Naive thymus-derived CD4-positive, alpha-beta T cell (primary cell): ENCODE measurements at regions not wholly inside any gene's neighbourhood (a gene's known extent, or its start where the extent isn't known, plus 50 kb on each side); places are given as distances from the start of the nearest gene placed in this dataset.

Experiments
- ATAC-seq: fragments of 150-1000 bp; cut with Tn5 transposase; 2 replicates; pipeline ENCODE4 v1.10.0; 2021; ENCODE audit warnings: mild to moderate bottlenecking, moderate library complexity
- CTCF ChIA-PET: fragments of 350-600 bp; sonication (Branson Sonifier 250); formaldehyde crosslinking; loops from one replicate; lab custom pipeline; 2021; ENCODE audit warnings: antibody characterized with exemption; lab: Charles Lee
- POLR2A ChIA-PET: fragments of 350-600 bp; sonication (Branson Sonifier 250); formaldehyde crosslinking; loops from one replicate; lab custom pipeline; 2021; ENCODE audit warnings: antibody characterized with exemption, inconsistent platforms; lab: Charles Lee
- DNase-seq, 9 donors: peaks; one replicate each; pipeline versions ENCODE4 v3.0.0 to v3.0.0-alpha.2; 2020 to 2022; ENCODE audit warnings: mixed read lengths in 1 of 9
- H3K27ac ChIP-seq: one replicate; pipeline ENCODE4 v1.7.0; 2013; ENCODE audit warnings: mild to moderate bottlenecking, low read depth, low read length, moderate library complexity
- H3K27me3 ChIP-seq, 2 donors: one replicate each; pipeline ENCODE4 v1.7.0; 2013; ENCODE audit warnings: low read length in 2 of 2, mild to moderate bottlenecking in 2 of 2, moderate library complexity in 2 of 2; ENCODE audit not compliant: control insufficient read depth in 2 of 2, insufficient read depth in 2 of 2
- H3K36me3 ChIP-seq, 3 experiments: 1 replicate in 2 of 3; 2 replicates in 1 of 3; pipeline ENCODE4 v1.7.0; 2013; ENCODE audit warnings: low read length in 3 of 3, mild to moderate bottlenecking in 3 of 3, moderate library complexity in 1 of 3; ENCODE audit not compliant: insufficient read depth in 3 of 3, control insufficient read depth in 2 of 3
- H3K4me1 ChIP-seq, 2 donors: one replicate each; pipeline ENCODE4 v1.7.0; 2013; ENCODE audit warnings: low read length in 2 of 2, mild to moderate bottlenecking in 2 of 2, moderate library complexity in 1 of 2; ENCODE audit not compliant: control insufficient read depth in 2 of 2, insufficient read depth in 2 of 2
- H3K4me3 ChIP-seq: 2 replicates; pipeline ENCODE4 v1.7.0; 2013; ENCODE audit warnings: mild to moderate bottlenecking, low read length
- H3K9me3 ChIP-seq, 3 experiments: 1 replicate in 2 of 3; 2 replicates in 1 of 3; pipeline ENCODE4 v1.7.0; 2013; ENCODE audit warnings: low read length in 3 of 3; ENCODE audit not compliant: control insufficient read depth in 2 of 3
- H3K27ac Mint-ChIP-seq, 9 donors: one replicate each; pipeline ENCODE4 v1.8.0; 2020 to 2022; ENCODE audit warnings: mixed read lengths in 9 of 9, mild to moderate bottlenecking in 8 of 9, moderate library complexity in 5 of 9, inconsistent platforms in 2 of 9
- H3K27me3 Mint-ChIP-seq, 5 donors: one replicate each; pipeline ENCODE4 v1.8.0; 2021 to 2022; ENCODE audit warnings: mixed read lengths in 5 of 5, mild to moderate bottlenecking in 1 of 5
- H3K36me3 Mint-ChIP-seq, 5 donors: one replicate each; pipeline ENCODE4 v1.8.0; 2020 to 2022; ENCODE audit warnings: mixed read lengths in 5 of 5, mild to moderate bottlenecking in 3 of 5, inconsistent platforms in 1 of 5
- H3K4me1 Mint-ChIP-seq, 7 donors: one replicate each; pipeline ENCODE4 v1.8.0; 2020 to 2022; ENCODE audit warnings: mixed read lengths in 7 of 7, mild to moderate bottlenecking in 3 of 7, inconsistent platforms in 1 of 7
- H3K4me3 Mint-ChIP-seq, 10 donors: one replicate each; pipeline ENCODE4 v1.8.0; 2020 to 2022; ENCODE audit warnings: mild to moderate bottlenecking in 10 of 10, mixed read lengths in 10 of 10, moderate library complexity in 6 of 10, inconsistent platforms in 2 of 10
- H3K9me3 Mint-ChIP-seq, 11 donors: one replicate each; pipeline ENCODE4 v1.8.0; 2020 to 2022; ENCODE audit warnings: mixed read lengths in 11 of 11, mild to moderate bottlenecking in 4 of 11, inconsistent platforms in 1 of 11, moderate library complexity in 1 of 11
- intact Hi-C, 2 donors: fragments of 100-400 bp; cut with micrococcal nuclease; formaldehyde crosslinking; loops; one replicate each; pipeline ENCODE4 v1.15.1; 2023

GRCh38 chr5:6873359-6873758 is 160.1 kb downstream of the TENT4A start:
- intact Hi-C loops: no loop called here
- ATAC-seq (no peak), DNase-seq (no peak)
- H3K9me3 Mint-ChIP-seq: no peaks in the 10 kb centered on the region
- no peak overlapping the region for H3K27ac ChIP-seq
- H3K27me3 ChIP-seq: no peaks in the 10 kb centered on the region
- H3K36me3 ChIP-seq: no peaks in the 10 kb centered on the region
- H3K4me1 Mint-ChIP-seq: no peaks in the 10 kb centered on the region
- no peaks in the 10 kb centered on the region for H3K9me3 ChIP-seq
- H3K4me1 ChIP-seq: peaks cover 0 to 5% of the 10 kb centered on the region in 2 donors
- no peak overlapping the region for H3K4me3 ChIP-seq
- no peaks in the 10 kb centered on the region for H3K36me3 Mint-ChIP-seq
- no peak overlapping the region for H3K4me3 Mint-ChIP-seq
- ChIA-PET CTCF (no interaction called here), POLR2A (no interaction called here)
- H3K27ac Mint-ChIP-seq: no peak overlapping the region
- H3K27me3 Mint-ChIP-seq: peaks cover 0 to 5% (median 3%) of the 10 kb centered on the region in 5 donors

DNA sequence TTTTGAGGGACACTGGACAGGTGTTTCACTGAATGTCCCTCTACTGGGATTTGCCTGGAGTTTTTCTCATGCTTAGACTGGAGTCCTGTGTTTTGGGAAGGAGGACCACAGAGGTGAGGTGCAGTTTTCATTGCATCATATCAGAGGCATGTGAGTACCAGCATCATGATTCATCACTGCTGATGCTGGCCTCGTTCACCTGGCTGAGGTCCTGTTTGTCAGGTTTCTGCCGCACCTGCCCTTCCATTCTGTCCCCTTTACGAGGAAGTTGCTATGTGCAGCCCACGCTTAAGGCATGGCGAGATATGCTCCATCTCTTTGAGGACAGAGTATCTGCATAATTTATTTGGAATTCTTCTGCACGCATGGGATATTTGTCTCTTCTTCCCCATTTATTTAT is 162.1 kb downstream of the TENT4A start:
- H3K4me1 Mint-ChIP-seq: no peaks in the 10 kb centered on the region
- H3K4me3 ChIP-seq: no peak overlapping the region
- H3K36me3 ChIP-seq: no peaks in the 10 kb centered on the region
- no peaks in the 10 kb centered on the region for H3K27me3 ChIP-seq
- H3K4me1 ChIP-seq: no peaks in the 10 kb centered on the region
- ChIA-PET CTCF (no interaction called here), POLR2A (no interaction called here)
- peaks cover 0 to 4% (median 0%) of the 10 kb centered on the region in 11 donors for H3K9me3 Mint-ChIP-seq
- intact Hi-C loops: no loop called here
- no peak overlapping the region for H3K27ac Mint-ChIP-seq
- no peaks in the 10 kb centered on the region for H3K36me3 Mint-ChIP-seq
- H3K27me3 Mint-ChIP-seq: peaks cover 0 to 11% (median 3%) of the 10 kb centered on the region in 5 donors
- H3K27ac ChIP-seq: no peak overlapping the region
- H3K9me3 ChIP-seq: no peaks in the 10 kb centered on the region
- ATAC-seq (no peak), DNase-seq (no peak)
- no peak overlapping the region for H3K4me3 Mint-ChIP-seq

DNA sequence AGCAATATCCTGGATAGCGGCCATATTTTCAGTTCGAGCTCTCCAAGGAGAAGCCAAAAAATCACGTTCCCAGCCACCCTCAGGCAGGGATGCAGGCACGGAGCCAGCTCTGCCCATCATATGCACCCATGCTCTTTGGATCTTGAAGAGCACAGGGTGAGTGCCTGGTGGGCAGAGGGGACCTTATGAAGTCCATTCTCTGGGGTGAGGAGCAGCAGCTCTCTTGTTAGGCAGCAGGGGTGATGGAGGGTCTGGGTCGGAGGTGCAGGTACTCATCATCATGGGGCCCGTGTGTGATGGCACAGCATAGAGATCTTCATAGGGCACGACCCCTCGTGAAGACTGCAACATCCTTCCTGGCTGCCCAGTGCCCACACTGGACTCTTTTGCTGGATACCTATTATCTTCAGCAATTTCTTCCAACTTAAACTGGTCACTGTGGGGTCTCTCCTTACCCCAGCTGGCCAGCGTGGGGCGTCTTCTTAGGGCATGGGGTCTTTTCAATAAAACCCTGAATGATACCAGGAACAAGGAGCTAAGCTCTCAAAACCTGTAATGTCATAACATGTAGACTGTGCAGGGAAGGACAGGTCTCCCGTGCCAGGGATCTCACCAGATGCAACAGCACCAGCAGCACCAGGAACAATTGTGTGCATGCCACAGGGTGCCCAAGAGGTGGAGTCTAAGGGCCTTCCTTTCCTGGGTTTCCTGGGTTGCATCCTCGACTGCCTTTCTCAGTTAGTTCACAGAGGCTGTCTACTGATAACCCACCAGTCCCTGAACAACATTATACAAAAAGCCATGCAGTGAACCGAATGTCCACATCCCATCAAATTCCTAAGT is 165.0 kb downstream of the TENT4A start:
- H3K27ac Mint-ChIP-seq: no peak overlapping the region
- no peaks in the 10 kb centered on the region for H3K4me1 ChIP-seq
- CTCF ChIA-PET: no interaction called here
- POLR2A ChIA-PET: no interaction called here
- peaks cover 0 to 11% (median 3%) of the 10 kb centered on the region in 5 donors for H3K27me3 Mint-ChIP-seq
- H3K9me3 ChIP-seq: no peaks in the 10 kb centered on the region
- ATAC-seq (no peak), DNase-seq (no peak)
- H3K4me3 ChIP-seq: no peak overlapping the region
- intact Hi-C loops: no loop called here
- no peaks in the 10 kb centered on the region for H3K36me3 Mint-ChIP-seq
- H3K4me1 Mint-ChIP-seq: no peaks in the 10 kb centered on the region
- no peaks in the 10 kb centered on the region for H3K36me3 ChIP-seq
- H3K4me3 Mint-ChIP-seq: no peak overlapping the region
- peaks cover 0 to 4% (median 0%) of the 10 kb centered on the region in 11 donors for H3K9me3 Mint-ChIP-seq
- no peak overlapping the region for H3K27ac ChIP-seq
- no peaks in the 10 kb centered on the region for H3K27me3 ChIP-seq

- Histone ChIP-seq H3K36me3 (no peaks in the 10 kb centered on the region), H3K27ac (no peak overlapping the region), H3K27me3 (no peaks in the 10 kb centered on the region), H3K4me3 (no peak overlapping the region), H3K9me3 (peaks cover 0 to 14% (median 0%) of the 10 kb centered on the region in 3 experiments), H3K4me1 (no peaks in the 10 kb centered on the region)
- ChIA-PET POLR2A (no interaction called here), CTCF (no interaction called here)
- no peak overlapping the region for H3K4me3 Mint-ChIP-seq
- intact Hi-C loops: no loop called here
- peaks cover 6 to 50% (median 19%) of the 10 kb centered on the region in 11 donors for H3K9me3 Mint-ChIP-seq
- H3K27me3 Mint-ChIP-seq: peaks cover 0 to 5% (median 0%) of the 10 kb centered on the region in 5 donors
- no peak overlapping the region for H3K27ac Mint-ChIP-seq
- DNase-seq: no peak
- peaks cover 0 to 14% (median 5%) of the 10 kb centered on the region in 5 donors for H3K36me3 Mint-ChIP-seq
- no peak for ATAC-seq
- H3K4me1 Mint-ChIP-seq: no peaks in the 10 kb centered on the region
These were observed 172.3 kb downstream of the TENT4A start for GRCh38 chr5:6885581-6885980.

GRCh38 chr5:6886866-6887265 is 173.6 kb downstream of the TENT4A start:
- ATAC-seq: no peak
- Mint-ChIP-seq H3K9me3 (peaks cover 6 to 56% (median 24%) of the 10 kb centered on the region in 11 donors), H3K4me1 (no peaks in the 10 kb centered on the region), H3K27ac (no peak overlapping the region), H3K4me3 (no peak overlapping the region), H3K27me3 (peaks cover 0 to 5% (median 0%) of the 10 kb centered on the region in 5 donors), H3K36me3 (peaks cover 0 to 14% (median 5%) of the 10 kb centered on the region in 5 donors)
- ChIA-PET POLR2A (no interaction called here), CTCF (no interaction called here)
- no peaks in the 10 kb centered on the region for H3K36me3 ChIP-seq
- H3K27ac ChIP-seq: no peak overlapping the region
- peaks cover 0 to 14% (median 0%) of the 10 kb centered on the region in 3 experiments for H3K9me3 ChIP-seq
- no peaks in the 10 kb centered on the region for H3K27me3 ChIP-seq
- no peak for DNase-seq
- intact Hi-C loops: no loop called here
- H3K4me1 ChIP-seq: no peaks in the 10 kb centered on the region
- H3K4me3 ChIP-seq: no peak overlapping the region

DNA sequence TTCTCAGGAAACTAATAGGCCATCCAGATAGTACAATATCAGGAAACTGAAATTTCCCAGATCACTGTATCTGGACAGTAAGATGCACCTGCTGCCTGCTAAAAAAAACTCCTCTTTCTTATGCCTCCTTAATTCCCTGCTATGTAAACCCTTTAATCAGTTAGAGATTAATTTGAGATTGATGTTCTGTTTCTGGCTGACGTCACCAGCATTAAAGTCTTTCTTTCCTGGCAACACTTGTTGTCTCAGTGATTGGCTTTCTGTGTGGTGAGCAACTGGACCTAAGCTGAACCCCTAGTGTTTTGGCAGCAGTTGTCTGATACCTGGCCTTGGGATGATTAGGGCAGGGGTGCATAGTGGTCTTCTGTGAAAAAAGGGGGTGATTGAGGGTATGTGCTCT is 175.8 kb downstream of the TENT4A start:
- Mint-ChIP-seq H3K4me1 (no peaks in the 10 kb centered on the region), H3K27me3 (peaks cover 0 to 10% (median 0%) of the 10 kb centered on the region in 5 donors), H3K4me3 (no peak overlapping the region), H3K27ac (peak overlapping the region in 1 of 9 donors; percentile 5), H3K36me3 (peaks cover 0 to 14% (median 7%) of the 10 kb centered on the region in 5 donors), H3K9me3 (peaks cover 10 to 56% (median 25%) of the 10 kb centered on the region in 11 donors)
- ChIA-PET POLR2A (no interaction called here), CTCF (no interaction called here)
- intact Hi-C loops: no loop called here
- Histone ChIP-seq H3K4me3 (no peak overlapping the region), H3K36me3 (no peaks in the 10 kb centered on the region), H3K4me1 (no peaks in the 10 kb centered on the region), H3K27ac (no peak overlapping the region), H3K9me3 (peaks cover 0 to 14% (median 0%) of the 10 kb centered on the region in 3 experiments), H3K27me3 (no peaks in the 10 kb centered on the region)
- no peak for ATAC-seq
- DNase-seq: no peak

GRCh38 chr5:6899221-6899620 is 186.0 kb downstream of the TENT4A start:
- ATAC-seq (no peak), DNase-seq (no peak)
- Histone ChIP-seq H3K27ac (no peak overlapping the region), H3K9me3 (no peaks in the 10 kb centered on the region), H3K27me3 (no peaks in the 10 kb centered on the region), H3K36me3 (no peaks in the 10 kb centered on the region), H3K4me1 (no peaks in the 10 kb centered on the region), H3K4me3 (no peak overlapping the region)
- peaks cover 0 to 4% (median 0%) of the 10 kb centered on the region in 5 donors for H3K27me3 Mint-ChIP-seq
- H3K36me3 Mint-ChIP-seq: no peaks in the 10 kb centered on the region
- POLR2A ChIA-PET: no interaction called here
- H3K27ac Mint-ChIP-seq: no peak overlapping the region
- peaks cover 0 to 7% (median 3%) of the 10 kb centered on the region in 11 donors for H3K9me3 Mint-ChIP-seq
- CTCF ChIA-PET: no interaction called here
- no peak overlapping the region for H3K4me3 Mint-ChIP-seq
- no peaks in the 10 kb centered on the region for H3K4me1 Mint-ChIP-seq
- intact Hi-C loops: no loop called here
